Loucy (cell line): ENCODE measurements at regions not wholly inside any gene's neighbourhood (a gene's known extent, or its start where the extent isn't known, plus 50 kb on each side); places are given as distances from the start of the nearest gene placed in this dataset.

Source experiments
- EZH2phosphoT487 ChIP-seq: fragments of 200-600 bp; IDR thresholded peaks from 2 replicates; pipeline ENCODE4 v1.6.1; 2018; ENCODE audit warnings: antibody characterized with exemption, mild to moderate bottlenecking, moderate library complexity, borderline replicate concordance
- TF ChIP-seq, protein P1 (sequence below): fragments of 200-600 bp; sonication (generic); conservative IDR thresholded peaks from 2 replicates; pipeline ENCODE4 v1.5.1; 2014; ENCODE audit warnings: mild to moderate bottlenecking, antibody characterized with exemption, low read length

DNA sequence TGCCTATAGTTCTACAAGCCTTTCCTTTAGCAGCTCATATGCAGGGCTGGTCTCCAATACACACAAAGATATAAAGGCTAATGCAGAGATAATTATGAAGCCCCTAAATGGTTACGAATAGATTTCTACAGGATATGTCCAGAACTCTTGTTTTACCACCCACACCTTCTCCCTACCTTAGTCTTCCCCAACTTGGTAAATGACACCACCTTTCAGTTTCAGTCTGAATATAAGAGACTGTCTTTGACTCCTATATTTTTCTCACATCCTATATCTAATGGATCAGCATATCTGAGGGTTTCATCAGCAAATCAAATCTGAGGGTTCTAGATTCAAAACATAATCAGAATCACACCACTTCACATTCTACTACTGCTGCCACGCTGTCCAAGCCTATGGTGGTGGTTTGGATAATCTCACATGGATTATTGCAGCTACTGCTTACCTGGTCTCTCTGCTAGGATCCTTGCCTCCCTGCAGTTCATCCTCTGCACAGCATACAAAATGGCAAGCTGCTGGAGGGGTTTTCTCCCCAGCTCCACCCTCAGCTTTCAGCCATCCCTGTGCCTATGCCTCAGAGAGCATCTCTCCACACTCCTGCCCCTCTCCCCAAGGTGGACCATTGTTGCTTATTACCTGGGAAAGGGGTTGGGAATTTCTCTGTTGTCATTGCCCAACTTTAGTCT lies 178.0 kb upstream of the SPOPL start:
- TF ChIP-seq, protein P1, sequence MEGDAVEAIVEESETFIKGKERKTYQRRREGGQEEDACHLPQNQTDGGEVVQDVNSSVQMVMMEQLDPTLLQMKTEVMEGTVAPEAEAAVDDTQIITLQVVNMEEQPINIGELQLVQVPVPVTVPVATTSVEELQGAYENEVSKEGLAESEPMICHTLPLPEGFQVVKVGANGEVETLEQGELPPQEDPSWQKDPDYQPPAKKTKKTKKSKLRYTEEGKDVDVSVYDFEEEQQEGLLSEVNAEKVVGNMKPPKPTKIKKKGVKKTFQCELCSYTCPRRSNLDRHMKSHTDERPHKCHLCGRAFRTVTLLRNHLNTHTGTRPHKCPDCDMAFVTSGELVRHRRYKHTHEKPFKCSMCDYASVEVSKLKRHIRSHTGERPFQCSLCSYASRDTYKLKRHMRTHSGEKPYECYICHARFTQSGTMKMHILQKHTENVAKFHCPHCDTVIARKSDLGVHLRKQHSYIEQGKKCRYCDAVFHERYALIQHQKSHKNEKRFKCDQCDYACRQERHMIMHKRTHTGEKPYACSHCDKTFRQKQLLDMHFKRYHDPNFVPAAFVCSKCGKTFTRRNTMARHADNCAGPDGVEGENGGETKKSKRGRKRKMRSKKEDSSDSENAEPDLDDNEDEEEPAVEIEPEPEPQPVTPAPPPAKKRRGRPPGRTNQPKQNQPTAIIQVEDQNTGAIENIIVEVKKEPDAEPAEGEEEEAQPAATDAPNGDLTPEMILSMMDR: no peak
- TF ChIP-seq EZH2phosphoT487: no peak
